ENCODE measurements at regions not wholly inside any gene's neighbourhood (a gene's known extent, or its start where the extent isn't known, plus 50 kb on each side); places are given as distances from the start of the nearest gene placed in this dataset.
"Not testable (repeated sequence)": the region's sequence is repeated elsewhere in the genome, so short reads cannot be mapped to it uniquely, and the experiment has no call there.

GRCh38 chr9:13033959-13034693 is 245.4 kb downstream of the MPDZ start:
- no peak overlapping the region for H3K27ac ChIP-seq
- TF ChIP-seq POLR2AphosphoS5 (IDR thresholded peaks at IDR 0.05) (no peak), CTCF (IDR thresholded peaks at IDR 0.05) (peak; percentile 34 to 69), POLR2A (IDR thresholded peaks at IDR 0.05) (no peak), EP300 (IDR thresholded peaks at IDR 0.05) (no peak)
- no peaks in the 10 kb centered on the region for H3K36me3 ChIP-seq
- peak in 1 of 2 donors; percentile 66 for DNase-seq (ENCODE audit: low spot score in 2 of 2)
- H3K27me3 ChIP-seq, result no peaks in the 10 kb centered on the region
- WGBS, result 10% methylated on average over 19 of the region's 19 CpGs
- H3K4me1 ChIP-seq, result peaks cover 10% of the 10 kb centered on the region
- no peaks in the 10 kb centered on the region for H3K9me3 ChIP-seq
- peak overlapping the region; percentile 22 for H3K4me3 ChIP-seq

GRCh38 chr9:13034694-13035002 is 244.8 kb downstream of the MPDZ start:
- DNase-seq (ENCODE audit: low spot score in 2 of 2), result no peak
- H3K27ac ChIP-seq, result no peak overlapping the region
- no peaks in the 10 kb centered on the region for H3K27me3 ChIP-seq
- no peaks in the 10 kb centered on the region for H3K9me3 ChIP-seq
- WGBS, result 42% methylated on average over 3 of the region's 3 CpGs
- peak overlapping the region; percentile 22 for H3K4me3 ChIP-seq
- no peaks in the 10 kb centered on the region for H3K36me3 ChIP-seq
- TF ChIP-seq POLR2AphosphoS5 (IDR thresholded peaks at IDR 0.05), result no peak
- TF ChIP-seq CTCF (IDR thresholded peaks at IDR 0.05), result no peak
- peaks cover 10% of the 10 kb centered on the region for H3K4me1 ChIP-seq

- Histone ChIP-seq H3K9me3 (no peaks in the 10 kb centered on the region), H3K4me3 (no peak overlapping the region), H3K27ac (no peak overlapping the region), H3K4me1 (peaks cover 10% of the 10 kb centered on the region), H3K27me3 (no peaks in the 10 kb centered on the region), H3K36me3 (no peaks in the 10 kb centered on the region)
- no peak for DNase-seq (ENCODE audit: low spot score in 2 of 2)
- TF ChIP-seq CTCF (IDR thresholded peaks at IDR 0.05) (no peak), POLR2AphosphoS5 (IDR thresholded peaks at IDR 0.05) (no peak), EP300 (IDR thresholded peaks at IDR 0.05) (no peak), POLR2A (IDR thresholded peaks at IDR 0.05) (no peak)
Measured at GRCh38 chr9:13035822-13036221, 243.7 kb downstream of the MPDZ start.

- H3K27ac ChIP-seq; H3K4me3 ChIP-seq; H3K36me3 ChIP-seq; DNase-seq (ENCODE audit: low spot score in 2 of 2); H3K9me3 ChIP-seq; H3K4me1 ChIP-seq; H3K27me3 ChIP-seq: not testable (repeated sequence)
- 90% methylated on average over 8 of the region's 27 CpGs for WGBS
Measured at GRCh38 chr9:13037808-13038207, 241.7 kb downstream of the MPDZ start.

- no peak for DNase-seq (ENCODE audit: low spot score in 2 of 2)
- Histone ChIP-seq H3K27ac (no peak overlapping the region), H3K4me1 (peaks cover under 1% of the 10 kb centered on the region), H3K36me3 (no peaks in the 10 kb centered on the region), H3K4me3 (no peak overlapping the region), H3K27me3 (no peaks in the 10 kb centered on the region), H3K9me3 (no peaks in the 10 kb centered on the region)
- WGBS, result 90% methylated on average over 5 of the region's 5 CpGs
- no peak for TF ChIP-seq EP300 (IDR thresholded peaks at IDR 0.05)
- TF ChIP-seq POLR2AphosphoS5 (IDR thresholded peaks at IDR 0.05), result no peak
- TF ChIP-seq POLR2A (IDR thresholded peaks at IDR 0.05), result no peak
- TF ChIP-seq CTCF (IDR thresholded peaks at IDR 0.05), result no peak
Measured at GRCh38 chr9:13047827-13048587, 231.5 kb downstream of the MPDZ start.
